ENCODE measurements at regions not wholly inside any gene's neighbourhood (a gene's known extent, or its start where the extent isn't known, plus 50 kb on each side); places are given as distances from the start of the nearest gene placed in this dataset.
A peak's percentile ranks its signal among the peaks of the same experiment; 100 is the strongest.

DNA sequence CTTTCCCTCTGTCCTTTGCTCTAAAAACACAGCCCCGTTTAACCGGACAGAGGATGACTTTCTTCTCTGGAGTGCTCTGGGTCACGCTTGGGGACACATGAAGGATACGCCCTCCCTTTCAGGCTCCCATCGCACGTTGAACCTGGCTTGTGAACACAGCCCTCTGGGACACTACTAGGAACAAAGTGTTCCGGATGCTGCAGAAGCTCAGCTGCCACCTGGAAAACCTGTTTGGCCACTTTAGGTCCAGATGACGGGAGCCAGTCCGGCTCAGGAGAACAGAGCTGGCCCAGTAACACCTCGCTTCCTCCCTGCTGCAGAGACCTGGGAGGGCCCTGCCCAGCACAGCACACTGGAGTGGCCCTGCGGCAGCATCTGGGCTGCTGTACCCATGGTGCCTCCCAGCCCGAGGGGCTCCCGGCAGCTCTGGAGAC, 60.1 kb downstream of the GADD45G start:
- 70% methylated on average over 13 of the region's 13 CpGs; no CpG with 5 or more reads in 1 of the 2 donors for WGBS, 2 donors (ENCODE audit: low coverage in 1 of 2)
- Histone ChIP-seq H3K4me3 (no peak overlapping the region), H3K4me1 (peaks cover 13 to 77% (median 59%) of the 10 kb centered on the region in 4 donors), H3K36me3 (no peaks in the 10 kb centered on the region), H3K27me3 (no peaks in the 10 kb centered on the region), H3K9me3 (no peaks in the 10 kb centered on the region), H3K27ac (peak overlapping the region; percentile 57 to 89 (median 80))
- intact Hi-C loops (cut with DNase I; ENCODE audit: low total_unique reads) (loop anchor here (5.0 kb wide), 1 partner anchor 63 kb away; no protein-coding TSS in a partner anchor), in situ Hi-C loops (cut with MboI; ENCODE audit: low pct_ligation_motif_present in 1 of 4, low pct_unique_long_range_greater_than_20kb in 1 of 4, low sequenced_read_pairs in 3 of 4) (no loop called here)
- TF ChIP-seq POLR2AphosphoS5 (IDR thresholded peaks at IDR 0.05) (peak in 2 of 3 donors; percentile 91 to 94), POLR2A (IDR thresholded peaks at IDR 0.05) (peak; percentile 78), EP300 (IDR thresholded peaks at IDR 0.05; ENCODE audit: low read depth) (peak; percentile 98)
- TF ChIP-seq, protein P1, sequence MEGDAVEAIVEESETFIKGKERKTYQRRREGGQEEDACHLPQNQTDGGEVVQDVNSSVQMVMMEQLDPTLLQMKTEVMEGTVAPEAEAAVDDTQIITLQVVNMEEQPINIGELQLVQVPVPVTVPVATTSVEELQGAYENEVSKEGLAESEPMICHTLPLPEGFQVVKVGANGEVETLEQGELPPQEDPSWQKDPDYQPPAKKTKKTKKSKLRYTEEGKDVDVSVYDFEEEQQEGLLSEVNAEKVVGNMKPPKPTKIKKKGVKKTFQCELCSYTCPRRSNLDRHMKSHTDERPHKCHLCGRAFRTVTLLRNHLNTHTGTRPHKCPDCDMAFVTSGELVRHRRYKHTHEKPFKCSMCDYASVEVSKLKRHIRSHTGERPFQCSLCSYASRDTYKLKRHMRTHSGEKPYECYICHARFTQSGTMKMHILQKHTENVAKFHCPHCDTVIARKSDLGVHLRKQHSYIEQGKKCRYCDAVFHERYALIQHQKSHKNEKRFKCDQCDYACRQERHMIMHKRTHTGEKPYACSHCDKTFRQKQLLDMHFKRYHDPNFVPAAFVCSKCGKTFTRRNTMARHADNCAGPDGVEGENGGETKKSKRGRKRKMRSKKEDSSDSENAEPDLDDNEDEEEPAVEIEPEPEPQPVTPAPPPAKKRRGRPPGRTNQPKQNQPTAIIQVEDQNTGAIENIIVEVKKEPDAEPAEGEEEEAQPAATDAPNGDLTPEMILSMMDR (IDR thresholded peaks at IDR 0.05), result no peak
- peak; percentile 85 for DNase-seq

DNA sequence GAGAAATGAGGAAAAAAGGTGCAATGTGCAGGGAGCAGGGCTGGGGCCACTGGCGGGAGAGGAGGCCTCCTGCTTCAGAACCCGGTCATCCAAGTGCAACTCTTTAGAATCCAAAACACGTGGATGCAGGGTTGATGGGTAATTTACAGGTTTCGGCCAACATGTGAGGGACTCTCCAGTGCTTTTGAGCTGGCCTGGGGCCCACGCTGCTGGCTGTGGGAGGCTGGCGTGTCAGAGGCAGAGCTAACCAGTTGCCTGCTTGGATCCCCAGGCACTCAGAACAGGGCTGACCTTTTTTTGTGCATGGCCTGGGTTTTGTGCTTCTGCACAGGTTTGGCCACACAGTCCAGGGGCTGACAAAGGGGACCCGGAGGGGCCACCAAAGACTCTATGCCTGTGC, 61.6 kb downstream of the GADD45G start:
- intact Hi-C loops (cut with DNase I; ENCODE audit: low total_unique reads), result no loop called here

DNA sequence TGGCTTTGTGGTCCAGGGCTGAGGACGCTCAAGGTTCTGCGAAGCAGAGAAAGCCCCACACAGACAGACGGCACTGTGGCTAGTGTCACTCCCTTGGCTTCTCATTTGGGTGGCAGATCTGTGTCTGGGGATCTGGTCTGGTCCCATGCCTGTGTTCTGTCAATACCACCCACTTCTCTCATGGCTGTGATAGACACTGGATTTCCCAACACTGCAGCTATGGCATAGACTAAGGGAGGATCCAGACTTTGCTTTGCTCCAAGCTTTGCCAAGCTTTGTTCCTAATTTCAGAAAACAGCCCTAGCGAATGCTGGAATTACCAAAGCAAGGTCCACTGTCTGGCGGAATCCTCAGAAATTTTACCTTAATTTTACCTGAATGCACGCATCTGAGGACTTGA, 62.1 kb downstream of the GADD45G start:
- no peak for DNase-seq
- WGBS, 2 donors (ENCODE audit: low coverage in 1 of 2), result 86 to 91% methylated on average over 1 to 6 of the region's 6 CpGs
- Histone ChIP-seq H3K36me3 (no peaks in the 10 kb centered on the region), H3K27me3 (no peaks in the 10 kb centered on the region), H3K27ac (peak overlapping the region in 2 of 4 donors; percentile 43 to 66), H3K4me1 (peaks cover 3 to 65% (median 53%) of the 10 kb centered on the region in 4 donors), H3K9me3 (no peaks in the 10 kb centered on the region), H3K4me3 (no peak overlapping the region)
- intact Hi-C loops (cut with DNase I; ENCODE audit: low total_unique reads) (no loop called here), in situ Hi-C loops (cut with MboI; ENCODE audit: low pct_ligation_motif_present in 1 of 4, low pct_unique_long_range_greater_than_20kb in 1 of 4, low sequenced_read_pairs in 3 of 4) (no loop called here)
- TF ChIP-seq, protein P1 (IDR thresholded peaks at IDR 0.05), result no peak
- TF ChIP-seq POLR2AphosphoS5 (IDR thresholded peaks at IDR 0.05) (no peak), POLR2A (IDR thresholded peaks at IDR 0.05) (no peak), EP300 (IDR thresholded peaks at IDR 0.05; ENCODE audit: low read depth) (no peak)

More for the DNA sequence above, 61.6 kb downstream of the GADD45G start:
- no peaks in the 10 kb centered on the region for H3K9me3 ChIP-seq
- no peak overlapping the region for H3K4me3 ChIP-seq
- no peaks in the 10 kb centered on the region for H3K27me3 ChIP-seq
- in situ Hi-C loops (cut with MboI; ENCODE audit: low pct_ligation_motif_present in 1 of 4, low pct_unique_long_range_greater_than_20kb in 1 of 4, low sequenced_read_pairs in 3 of 4), result no loop called here
- peaks cover 8 to 71% (median 58%) of the 10 kb centered on the region in 4 donors for H3K4me1 ChIP-seq
- no peak for TF ChIP-seq POLR2A (IDR thresholded peaks at IDR 0.05)
- no peak for TF ChIP-seq POLR2AphosphoS5 (IDR thresholded peaks at IDR 0.05)
- no peak for TF ChIP-seq EP300 (IDR thresholded peaks at IDR 0.05; ENCODE audit: low read depth)
- TF ChIP-seq, protein P1 (IDR thresholded peaks at IDR 0.05), result no peak
- no peaks in the 10 kb centered on the region for H3K36me3 ChIP-seq
- no peak overlapping the region for H3K27ac ChIP-seq
- no peak for DNase-seq
- WGBS, 2 donors (ENCODE audit: low coverage in 1 of 2), result 85 to 87% methylated on average over 3 to 5 of the region's 7 CpGs

DNA sequence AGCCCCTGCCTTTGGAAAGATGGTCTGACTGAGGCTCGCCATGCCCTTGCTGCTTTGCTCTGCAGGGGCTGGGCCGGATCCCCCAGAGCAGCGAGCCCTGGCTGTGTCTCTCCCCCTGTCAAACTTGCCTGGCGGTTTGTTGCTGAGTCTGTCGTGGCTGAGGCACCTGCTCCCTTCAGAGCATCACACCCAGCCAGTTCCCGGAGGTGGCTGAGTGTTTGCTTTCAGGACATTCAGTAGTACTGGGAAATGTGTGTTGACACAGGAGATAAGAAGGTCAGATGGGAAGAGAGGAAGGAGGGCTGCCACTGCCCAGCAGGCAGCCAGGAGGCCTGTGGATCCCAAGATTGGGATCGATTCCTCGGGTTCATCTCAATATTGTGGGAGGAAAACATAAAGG, 62.9 kb downstream of the GADD45G start:
- 52 to 67% methylated on average over 3 to 8 of the region's 8 CpGs for WGBS, 2 donors (ENCODE audit: low coverage in 1 of 2)
- intact Hi-C loops (cut with DNase I; ENCODE audit: low total_unique reads) (no loop called here), in situ Hi-C loops (cut with MboI; ENCODE audit: low pct_ligation_motif_present in 1 of 4, low pct_unique_long_range_greater_than_20kb in 1 of 4, low sequenced_read_pairs in 3 of 4) (no loop called here)
- H3K27me3 ChIP-seq, result no peaks in the 10 kb centered on the region
- H3K9me3 ChIP-seq, result no peaks in the 10 kb centered on the region
- TF ChIP-seq EP300 (IDR thresholded peaks at IDR 0.05; ENCODE audit: low read depth) (no peak), POLR2AphosphoS5 (IDR thresholded peaks at IDR 0.05) (peak in 2 of 3 donors; percentile 33 to 51), POLR2A (IDR thresholded peaks at IDR 0.05) (peak; percentile 49)
- TF ChIP-seq, protein P1 (IDR thresholded peaks at IDR 0.05), result peak in 1 of 5 experiments; percentile 34
- no peaks in the 10 kb centered on the region for H3K36me3 ChIP-seq
- H3K27ac ChIP-seq, result peak overlapping the region; percentile 43 to 66 (median 59)
- no peak overlapping the region for H3K4me3 ChIP-seq
- DNase-seq, result peak; percentile 51
- peaks cover 0 to 58% (median 46%) of the 10 kb centered on the region in 4 donors for H3K4me1 ChIP-seq
